GM18873 (cell line): ENCODE measurements at regions not wholly inside any gene's neighbourhood (a gene's known extent, or its start where the extent isn't known, plus 50 kb on each side); places are given as distances from the start of the nearest gene placed in this dataset.

Experiments
- ATAC-seq: cut with Tn5 transposase; IDR thresholded peaks from one replicate; pipeline ENCODE4 v1.9.1; 2021; ENCODE audit warnings: mild to moderate bottlenecking, moderate library complexity, moderate number of reproducible peaks; ENCODE audit not compliant: unreplicated experiment, low FRiP score

DNA sequence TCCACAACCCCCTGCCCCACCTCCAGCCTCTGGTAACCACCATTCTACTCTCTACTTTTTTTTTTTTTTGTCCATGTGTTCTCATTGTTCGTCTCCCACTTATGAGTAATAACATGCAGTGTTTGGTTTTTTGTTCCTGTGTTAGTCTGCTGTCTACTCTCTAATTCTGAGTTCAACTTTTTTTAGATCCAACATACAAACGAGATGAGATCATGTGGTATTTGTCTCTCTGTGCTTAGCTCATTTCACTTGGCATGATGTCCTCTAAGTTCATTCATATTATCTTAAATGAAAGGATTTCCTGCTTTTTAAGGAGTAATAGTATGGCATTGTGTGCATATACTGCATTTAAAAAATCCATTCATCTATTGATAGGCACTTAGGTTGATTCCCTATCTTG is 130.9 kb downstream of the NMUR2 start:
- no peak for ATAC-seq

DNA sequence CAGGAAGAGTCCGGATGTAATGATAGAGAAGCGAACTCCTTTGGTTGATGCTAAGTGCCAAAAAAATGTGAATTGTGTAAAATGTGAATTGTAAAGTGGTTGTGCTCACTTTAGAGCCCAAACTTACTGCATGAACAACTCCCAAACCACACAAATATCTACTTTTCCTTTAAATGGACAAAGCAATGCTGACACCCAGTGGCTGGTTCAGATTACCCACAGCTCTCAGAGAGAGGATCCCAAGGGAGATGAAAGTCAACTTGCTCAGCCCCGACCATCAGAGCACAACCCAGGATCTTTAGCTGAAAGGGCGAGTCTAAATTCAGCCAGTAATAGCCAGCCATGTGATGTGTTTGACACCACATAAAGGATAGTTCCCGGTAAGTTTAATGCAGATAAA is 133.7 kb downstream of the NMUR2 start:
- no peak for ATAC-seq

DNA sequence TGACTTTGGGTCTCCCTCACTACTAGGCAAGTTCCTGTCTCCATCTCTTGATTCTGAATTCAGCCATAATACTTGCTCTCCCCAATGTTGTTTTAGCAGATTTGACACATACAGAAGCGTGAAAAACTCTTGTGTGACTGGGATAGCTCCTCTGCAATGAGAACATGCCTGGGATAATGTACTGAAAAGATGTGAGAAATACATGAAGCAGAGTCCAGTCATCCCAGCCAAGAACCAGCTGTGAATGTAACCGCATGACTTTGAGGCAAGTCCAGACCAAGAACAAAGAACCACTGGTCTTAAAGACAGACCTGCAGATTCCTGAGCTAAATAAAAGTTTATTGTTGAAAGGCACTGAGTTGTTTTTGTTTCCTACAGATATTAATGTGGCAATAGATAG is 135.0 kb downstream of the NMUR2 start:
- ATAC-seq = no peak

DNA sequence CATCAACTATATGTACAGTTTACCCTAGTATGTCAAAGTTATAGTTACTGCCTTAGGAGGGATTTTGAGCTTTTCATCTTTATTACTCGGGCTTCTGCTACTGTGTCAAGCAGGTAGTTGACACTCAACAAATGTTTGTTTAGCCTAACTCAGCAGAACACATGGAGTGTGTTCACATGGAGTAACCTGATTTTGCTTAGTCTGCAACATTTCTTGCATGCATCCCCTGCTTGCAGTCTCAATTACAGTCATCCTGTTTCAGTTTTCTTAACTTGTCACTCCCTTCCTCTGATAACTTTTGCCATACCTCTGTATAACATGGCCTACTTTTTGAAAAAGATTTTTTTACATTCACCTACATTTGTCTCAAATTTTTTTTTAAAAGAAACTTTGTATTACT is 135.5 kb downstream of the NMUR2 start:
- no peak for ATAC-seq

DNA sequence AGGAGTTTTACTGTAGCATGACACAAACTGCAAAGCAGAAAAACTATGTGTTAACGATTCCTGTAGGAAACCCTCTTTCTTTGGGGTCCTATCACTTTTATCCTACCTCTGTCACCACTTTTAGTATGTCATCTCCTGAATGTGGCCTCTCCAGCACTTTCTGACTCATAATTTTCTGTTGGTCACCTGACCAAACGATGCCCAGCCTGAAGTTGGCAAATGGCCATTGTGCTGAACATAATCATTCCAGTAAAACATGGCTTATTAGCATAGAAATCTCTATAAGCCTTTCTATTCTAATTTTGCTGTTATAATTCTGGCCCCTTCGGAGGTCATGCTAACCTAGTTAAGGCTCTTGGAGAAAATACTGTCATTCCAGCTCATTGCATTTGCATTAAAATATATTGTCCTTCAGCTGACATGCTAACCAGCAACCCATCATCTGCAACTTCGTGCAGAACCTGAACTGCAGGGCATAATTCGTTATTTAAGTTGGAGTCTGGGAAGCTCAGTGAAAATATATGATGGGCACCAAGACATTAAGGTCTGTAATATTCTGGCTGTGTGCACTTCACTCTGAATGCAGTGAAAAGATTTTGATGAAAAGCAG is 140.3 kb downstream of the NMUR2 start:
- no peak for ATAC-seq

DNA sequence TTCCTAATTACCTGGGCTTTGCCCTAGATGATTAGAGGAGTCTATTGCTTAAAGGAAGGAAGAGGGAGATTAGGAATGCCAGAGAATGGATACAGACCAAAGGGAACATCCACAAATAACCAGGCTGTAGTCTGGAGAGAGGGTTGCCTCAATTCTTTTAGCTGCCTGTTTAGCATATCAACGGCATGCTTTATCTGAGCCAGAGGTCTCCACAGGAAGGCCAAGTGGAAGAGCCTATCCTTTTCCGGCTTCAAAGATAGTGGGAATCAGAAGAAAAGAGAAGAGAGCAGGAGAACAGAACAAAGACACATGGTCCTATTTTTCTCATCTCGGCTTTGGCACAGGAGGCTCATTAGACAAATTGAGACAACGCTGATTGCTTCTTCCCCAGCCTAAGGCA is 142.4 kb downstream of the NMUR2 start:
- no peak for ATAC-seq

DNA sequence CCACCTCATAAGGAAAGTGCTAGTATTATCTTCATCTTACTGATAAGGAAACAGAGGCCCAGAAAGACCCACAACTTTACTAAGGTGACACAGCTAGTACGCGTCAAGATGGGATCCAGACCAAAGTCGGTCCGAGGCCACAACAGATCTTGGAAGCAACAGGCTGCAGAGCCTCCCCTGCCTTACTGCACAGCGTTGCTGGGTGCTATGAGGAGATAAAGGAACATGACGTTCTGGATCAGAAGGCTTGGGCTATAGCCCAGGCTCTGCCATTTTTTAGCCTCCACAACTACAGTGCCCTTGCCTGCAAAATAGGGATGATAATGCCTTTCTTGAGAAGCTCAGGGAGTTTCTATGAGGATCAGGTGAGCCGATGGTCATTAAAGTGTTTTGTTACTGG is 144.1 kb downstream of the NMUR2 start:
- ATAC-seq = no peak

DNA sequence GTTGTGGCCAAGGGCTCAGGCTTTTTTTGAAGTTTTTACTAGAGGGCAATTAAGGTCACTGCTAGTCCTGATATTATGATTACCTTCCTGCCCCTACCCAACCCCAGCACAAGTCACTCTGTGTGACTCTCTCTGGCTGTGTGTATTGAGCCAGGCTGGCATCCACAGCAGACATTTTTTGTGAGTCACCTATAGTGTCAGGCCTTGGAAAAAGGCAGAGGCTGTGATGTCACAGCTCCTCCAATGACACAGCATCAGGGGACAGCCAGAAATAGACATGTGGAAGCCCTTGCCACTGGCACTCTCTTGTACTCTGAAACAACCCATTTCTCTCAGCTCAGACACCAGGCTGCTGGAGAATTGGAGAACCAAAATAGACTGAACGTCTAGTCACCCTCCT is 145.4 kb downstream of the NMUR2 start:
- ATAC-seq = no peak

DNA sequence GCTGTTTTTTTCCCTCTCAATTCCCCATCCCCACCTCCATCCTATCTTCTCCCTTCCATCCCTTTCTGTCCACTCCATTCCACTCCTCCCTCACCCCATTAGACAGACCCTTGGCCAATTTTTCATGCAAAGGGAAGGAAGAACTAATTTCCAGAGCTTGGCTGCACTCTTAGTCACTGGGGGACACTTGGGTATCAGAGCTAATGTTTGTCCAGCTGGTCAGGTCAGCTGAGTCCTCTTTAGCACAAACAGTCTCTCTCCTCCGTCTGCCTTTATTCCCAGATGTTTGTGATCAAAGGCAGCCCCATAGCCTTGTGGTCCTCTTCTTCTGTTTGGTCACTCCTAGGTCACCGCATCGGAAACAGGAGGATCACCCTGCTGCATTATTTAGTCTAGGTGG is 148.5 kb downstream of the NMUR2 start:
- ATAC-seq = no peak

DNA sequence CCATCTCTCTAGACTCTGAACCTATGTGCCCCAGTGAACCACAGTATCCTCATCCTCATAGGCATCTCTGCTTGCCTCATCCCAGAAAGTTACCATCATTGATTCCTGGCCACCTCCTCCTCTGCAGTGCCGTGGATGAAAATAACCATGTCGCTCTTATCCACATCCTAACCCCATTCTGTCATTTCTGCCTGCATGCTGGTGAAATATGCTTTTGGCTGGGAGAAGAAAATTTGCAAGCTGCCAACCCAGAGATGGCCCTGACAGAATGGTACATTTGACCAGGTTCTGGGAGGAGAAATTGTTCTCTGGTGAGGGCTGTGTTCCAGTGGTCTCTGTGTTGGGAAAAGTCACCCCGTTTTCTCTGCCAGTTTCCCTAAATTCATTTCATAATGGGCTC is 149.7 kb downstream of the NMUR2 start:
- no peak for ATAC-seq

DNA sequence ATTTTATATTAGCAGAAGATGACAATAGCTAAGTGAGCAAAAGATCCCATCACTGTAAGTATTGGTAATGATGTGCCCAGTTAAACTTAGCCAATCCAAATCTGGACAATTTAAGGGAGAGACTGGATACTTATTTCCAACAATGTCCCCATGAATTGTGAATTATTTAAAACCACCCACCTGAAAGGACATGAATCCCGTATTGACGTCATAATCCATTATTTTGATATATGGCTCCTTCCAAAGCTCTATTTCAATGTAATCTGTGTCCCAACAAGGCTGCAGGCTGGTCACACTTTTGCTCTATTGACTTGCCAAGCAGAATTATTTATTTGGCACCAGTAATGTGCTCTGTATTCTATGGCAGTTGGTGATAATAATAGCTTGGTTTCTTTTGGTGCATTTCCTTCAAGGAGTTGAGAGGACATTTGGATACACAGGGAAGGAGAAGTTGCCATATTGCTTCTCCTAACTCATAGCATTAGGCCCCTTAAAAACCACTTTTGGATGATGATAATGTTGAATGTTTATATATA is 157.2 kb downstream of the NMUR2 start:
- ATAC-seq = no peak

DNA sequence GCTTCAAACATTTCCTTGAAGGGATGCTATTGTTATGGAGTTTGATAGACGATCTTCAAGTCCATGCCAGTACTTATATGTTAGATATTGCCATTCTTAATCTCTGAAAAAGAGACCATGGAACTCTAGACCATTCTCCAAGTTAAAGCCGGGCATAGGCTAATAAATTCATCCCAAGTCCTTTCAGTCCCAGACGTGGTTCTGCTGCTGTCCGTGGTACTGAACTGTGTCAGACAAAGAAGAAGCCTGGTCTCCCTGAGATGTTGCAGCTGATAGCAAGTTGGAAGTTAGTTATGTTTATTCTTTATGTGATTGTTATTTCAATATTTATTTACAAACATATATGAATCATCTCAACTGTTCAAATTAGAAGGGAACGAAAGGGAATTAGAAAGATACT is 158.7 kb downstream of the NMUR2 start:
- no peak for ATAC-seq

DNA sequence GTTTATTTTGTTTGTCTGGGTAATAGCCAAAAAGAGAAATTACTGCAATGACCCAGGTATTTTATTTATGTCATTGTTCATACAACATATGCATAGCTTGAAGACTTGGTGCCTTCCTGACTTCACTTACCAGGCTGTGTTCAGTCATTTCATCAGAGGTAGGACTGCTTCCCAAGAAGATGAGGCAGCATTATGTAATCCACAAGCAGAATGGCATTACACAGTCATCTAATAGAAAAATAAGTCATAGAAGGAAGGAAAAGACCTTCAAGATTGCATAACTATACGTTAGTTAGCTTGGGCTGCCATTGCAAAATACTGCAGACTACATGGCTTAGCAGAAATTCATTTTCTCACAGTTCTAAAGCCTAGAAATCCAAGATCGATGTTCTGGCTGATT is 167.5 kb downstream of the NMUR2 start:
- ATAC-seq = no peak

DNA sequence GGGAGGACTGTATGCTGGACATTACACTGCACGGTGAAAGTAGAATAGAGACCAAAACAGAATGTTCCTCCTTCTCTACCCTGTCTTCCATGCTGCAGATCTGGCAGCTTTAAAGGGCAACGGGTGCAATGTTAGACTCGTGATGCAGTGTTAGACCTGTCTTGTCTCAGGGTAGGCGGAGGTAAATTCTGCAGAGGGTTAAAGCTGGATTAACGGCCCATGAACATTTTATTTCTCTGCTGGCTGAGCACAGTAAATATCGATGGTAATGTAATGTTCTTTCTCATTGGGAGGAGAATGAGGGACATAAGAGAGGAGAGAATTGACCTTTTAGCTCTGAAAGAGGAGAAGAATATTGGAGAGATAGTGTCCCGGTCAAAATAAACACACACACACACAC is 178.9 kb downstream of the NMUR2 start:
- ATAC-seq = no peak

DNA sequence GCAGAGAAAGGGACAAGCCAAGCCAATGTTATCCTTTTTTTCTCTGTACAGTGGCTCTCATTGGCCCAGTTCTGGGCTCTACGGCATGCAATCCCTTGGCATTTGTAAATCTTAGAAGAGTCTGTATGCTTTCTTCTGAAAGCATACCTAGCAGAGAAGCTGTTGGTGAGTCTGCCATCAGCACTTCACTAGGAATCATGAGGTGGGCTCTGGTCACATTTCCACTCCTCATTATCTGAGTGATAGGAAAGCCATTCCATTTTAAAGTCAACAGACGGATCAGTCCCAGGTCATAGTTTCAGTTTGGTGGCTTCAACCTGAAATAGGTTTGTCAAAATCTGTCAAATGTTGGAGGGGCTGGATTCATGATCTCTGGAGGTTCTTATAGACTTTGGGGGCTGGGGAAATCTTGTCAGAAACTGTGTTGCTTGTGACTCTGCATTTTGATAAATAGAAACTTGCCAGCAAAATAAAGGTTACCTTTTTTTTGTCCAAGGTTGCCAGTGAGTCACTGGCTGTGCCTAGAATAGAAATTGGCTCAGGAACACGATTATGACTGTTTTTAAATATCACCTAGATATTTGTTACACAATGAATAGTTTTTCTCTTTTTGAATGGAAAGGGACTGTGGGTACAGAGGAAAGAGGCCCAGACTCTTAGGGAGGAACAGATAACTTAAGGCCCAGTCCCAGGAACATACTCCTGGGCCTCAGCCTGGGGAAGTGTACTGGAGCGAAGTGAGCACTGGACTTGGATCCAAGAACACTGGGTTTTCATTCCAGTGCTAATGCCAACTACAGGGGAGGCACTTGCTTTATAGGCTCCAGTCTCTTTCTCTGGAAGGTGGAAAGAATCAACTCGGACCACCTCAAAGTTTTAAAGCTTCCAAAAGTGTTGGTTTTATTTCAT is 183.1 kb downstream of the NMUR2 start:
- ATAC-seq = no peak

DNA sequence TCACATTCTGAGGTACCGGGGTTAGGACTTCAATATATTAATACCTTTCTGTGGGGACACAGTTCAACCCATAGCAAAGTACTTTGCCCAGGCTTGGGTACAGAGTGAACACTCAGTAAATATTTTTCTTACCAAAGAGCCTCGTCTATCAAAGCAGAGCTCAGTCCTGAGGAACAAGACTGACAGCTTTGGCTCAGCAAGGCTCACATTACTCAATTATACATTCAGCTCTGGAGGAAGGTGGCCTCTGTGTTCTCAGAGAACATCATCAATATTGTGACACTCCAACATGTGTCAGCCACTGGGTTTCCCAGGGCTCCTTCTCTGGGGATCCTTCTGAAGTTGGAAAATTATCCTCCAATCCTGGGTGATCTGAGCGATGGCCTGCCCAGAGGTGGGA is 186.4 kb downstream of the NMUR2 start:
- no peak for ATAC-seq

DNA sequence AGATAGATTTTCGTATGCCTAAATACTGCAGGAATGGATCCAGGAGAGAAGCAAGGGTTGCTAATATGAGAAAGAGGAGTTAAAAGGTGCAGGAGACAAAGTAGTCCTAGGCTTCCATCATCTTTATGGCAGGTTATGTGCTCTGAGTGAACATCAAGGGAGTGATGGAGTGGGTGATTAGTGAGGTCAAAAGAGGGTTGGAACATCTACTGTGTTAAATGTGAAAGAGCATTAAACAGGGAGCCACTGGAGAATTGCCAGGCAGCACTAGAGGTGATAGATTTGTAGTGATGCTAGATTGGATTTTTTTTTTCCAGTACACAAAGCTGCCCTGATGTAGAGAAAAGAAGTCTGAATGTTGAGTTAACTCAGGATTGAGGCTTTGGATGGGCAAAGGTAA is 199.3 kb downstream of the NMUR2 start:
- no peak for ATAC-seq

DNA sequence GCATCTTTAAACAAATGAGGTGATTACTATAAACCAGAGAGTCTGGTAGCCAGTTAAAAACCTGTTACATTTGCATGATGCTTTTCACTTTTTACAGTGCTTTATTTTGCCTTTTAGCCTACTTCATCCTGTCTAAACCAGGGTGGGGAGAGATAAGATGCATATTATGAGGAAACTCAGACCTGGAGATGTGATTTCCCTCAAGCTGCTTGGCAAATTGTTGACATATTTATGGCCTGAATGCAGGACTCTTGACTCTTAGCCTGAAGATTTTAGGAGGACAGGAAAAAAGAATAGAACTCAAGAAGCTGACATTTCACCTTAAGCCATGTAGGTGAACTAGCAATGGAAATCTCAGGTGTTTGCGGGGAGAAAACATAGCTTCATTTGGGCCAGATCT is 202.8 kb downstream of the NMUR2 start:
- ATAC-seq = no peak

DNA sequence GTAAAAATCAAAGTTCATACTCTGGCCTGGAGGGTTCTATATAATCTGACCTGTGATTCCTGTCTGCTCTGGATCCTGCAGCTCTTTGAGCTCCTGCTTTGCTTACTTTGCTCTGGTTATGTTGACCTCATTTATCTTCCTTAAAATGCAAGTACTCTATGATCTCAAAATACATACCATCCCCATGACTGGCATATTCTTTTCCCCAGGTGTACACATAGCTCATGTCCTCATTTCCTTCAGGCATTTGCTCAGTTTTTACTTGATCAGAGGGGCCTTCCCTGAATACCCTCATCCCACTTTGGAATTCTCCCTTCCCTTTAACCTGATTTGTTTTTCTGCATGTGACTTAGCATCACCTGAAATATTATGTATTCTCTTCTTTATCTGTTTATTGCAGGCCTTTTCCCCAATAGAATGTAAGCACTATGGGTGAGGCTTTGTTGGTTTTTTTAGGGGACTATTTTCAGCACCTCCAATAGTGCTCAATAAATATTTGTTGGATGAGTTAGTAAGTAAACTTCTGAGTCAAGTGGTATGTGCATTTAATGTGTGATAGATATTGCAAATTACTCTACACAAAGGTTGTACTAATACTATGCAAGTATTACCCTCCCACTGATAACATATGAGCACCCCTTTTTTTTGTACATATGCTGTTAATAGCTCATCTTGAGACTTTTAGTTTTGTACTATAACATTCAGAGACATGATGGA is 211.5 kb downstream of the NMUR2 start:
- ATAC-seq = no peak

DNA sequence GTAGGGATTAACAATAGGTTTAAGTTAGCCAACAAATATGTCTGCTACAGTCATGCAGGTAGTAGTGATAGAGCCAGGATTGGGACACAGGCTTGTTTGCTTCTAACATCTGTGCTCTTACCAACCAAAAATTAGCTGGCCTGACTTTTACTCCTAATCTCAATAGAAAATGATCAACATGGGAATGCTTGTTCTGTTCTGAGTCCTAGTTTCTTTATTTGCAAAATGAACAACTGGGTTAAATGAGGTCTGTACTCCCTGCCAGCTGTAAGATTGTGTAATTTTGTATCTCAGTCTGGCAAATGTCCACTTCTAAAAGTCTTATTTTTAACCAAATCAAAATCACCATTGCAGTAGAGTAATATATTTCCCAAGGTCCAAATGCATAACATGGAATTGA is 216.8 kb downstream of the NMUR2 start:
- no peak for ATAC-seq

DNA sequence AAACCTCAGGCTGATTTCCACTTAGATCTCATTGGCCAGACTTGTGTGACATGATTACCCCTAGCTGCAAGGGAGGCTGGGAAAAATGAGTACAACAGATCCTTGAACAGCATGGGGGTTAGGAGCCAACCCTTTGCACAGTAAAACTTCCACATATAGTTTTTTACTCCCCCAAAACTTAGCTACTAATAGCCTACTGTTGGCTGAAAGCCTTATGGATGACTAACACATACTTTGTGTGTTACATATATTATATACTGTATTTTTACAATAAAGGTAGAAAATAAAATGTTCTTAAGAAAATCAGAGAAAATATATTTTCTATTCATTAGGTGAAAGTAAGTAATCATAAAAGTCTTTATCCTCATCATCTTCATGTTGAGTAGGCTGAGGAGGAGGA is 217.4 kb downstream of the NMUR2 start:
- no peak for ATAC-seq
